NCI-H69 (cell line): ENCODE measurements at regions not wholly inside any gene's neighbourhood (a gene's known extent, or its start where the extent isn't known, plus 50 kb on each side); places are given as distances from the start of the nearest gene placed in this dataset.

Experiments
- DNase-seq: peaks from one replicate; lab custom pipeline; 2025; lab: John Stamatoyannopoulos, UW

- no peak for DNase-seq
These were observed 1004.6 kb upstream of the NR2F2 start for GRCh38 chr15:95325763-95326404.

GRCh38 chr15:95326431-95327182 lies 1003.9 kb upstream of the NR2F2 start:
- peak; percentile 3 for DNase-seq

DNA sequence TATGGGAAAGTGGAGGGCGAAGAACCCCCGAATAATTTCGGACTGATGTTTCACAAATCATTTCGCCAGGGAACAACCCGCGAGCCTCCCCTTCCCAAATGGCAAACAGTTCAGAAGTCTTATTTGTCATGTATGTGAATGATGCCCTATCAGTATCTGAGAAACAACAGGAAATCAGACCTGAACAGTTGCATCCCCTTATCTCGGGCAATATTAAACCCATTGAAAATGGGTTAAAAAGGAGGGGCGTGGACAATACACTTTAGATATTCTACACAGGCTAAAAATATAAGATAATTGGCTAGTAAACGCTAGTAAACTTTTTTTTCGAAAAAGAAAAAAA lies 1003.3 kb upstream of the NR2F2 start:
- no peak for DNase-seq

DNA sequence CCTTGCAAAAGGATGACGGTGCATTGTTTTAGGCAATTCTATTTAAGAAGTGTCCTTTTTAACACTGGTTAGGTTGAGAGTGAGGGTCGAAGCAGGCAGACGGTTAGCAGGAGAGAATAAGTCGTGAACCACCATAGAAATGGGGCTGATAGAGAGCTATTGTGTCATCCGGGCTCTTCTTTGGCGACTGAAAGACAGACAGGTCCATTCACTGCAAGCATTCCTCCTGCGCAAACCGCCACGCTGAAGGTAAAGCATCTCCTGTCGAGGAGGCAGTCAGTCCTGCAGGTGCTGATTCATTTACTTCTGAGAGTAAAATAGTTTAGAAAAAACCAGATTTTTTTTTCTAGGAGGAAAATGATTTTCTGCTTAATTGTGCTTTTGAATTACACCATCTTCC lies 1002.8 kb upstream of the NR2F2 start:
- DNase-seq = no peak

- no peak for DNase-seq
These were observed 1001.9 kb upstream of the NR2F2 start for GRCh38 chr15:95328559-95328958.

DNA sequence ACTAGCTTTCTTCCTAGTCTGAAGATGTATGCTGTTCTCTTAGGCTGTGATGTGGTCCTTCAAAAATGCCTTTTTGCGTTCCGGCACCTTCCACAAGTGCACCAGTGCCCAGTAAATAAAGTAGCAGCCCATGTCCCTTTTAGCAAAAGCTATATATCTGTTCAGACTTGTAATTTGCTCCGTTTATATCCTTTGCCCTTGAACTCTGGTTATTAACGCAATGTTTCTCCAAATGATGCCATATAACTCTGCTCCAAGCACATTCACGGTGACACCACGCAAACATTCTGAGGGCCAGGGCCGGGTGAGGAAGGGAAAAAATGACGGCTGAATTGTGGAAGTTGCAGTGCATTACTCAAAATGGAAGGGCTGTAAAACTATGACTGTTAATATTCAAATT lies 1001.1 kb upstream of the NR2F2 start:
- no peak for DNase-seq

DNA sequence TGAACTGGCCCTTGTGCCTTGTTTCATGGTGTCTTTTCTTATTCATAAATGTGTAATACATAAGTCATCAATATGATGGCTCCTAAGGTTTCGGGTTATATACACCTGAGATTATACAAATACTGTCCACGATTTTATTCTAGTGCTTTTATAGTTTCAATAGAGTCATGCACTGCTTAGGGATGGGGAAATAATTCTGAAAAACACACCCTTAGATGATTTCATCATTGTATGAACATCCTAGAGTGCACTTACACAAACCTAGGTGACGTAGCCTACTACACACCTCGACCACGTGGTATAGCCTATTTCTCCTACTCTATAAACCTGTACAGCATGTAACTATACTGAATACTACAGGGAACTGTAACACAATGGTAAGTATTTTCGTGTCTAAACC lies 988.8 kb upstream of the NR2F2 start:
- no peak for DNase-seq

DNA sequence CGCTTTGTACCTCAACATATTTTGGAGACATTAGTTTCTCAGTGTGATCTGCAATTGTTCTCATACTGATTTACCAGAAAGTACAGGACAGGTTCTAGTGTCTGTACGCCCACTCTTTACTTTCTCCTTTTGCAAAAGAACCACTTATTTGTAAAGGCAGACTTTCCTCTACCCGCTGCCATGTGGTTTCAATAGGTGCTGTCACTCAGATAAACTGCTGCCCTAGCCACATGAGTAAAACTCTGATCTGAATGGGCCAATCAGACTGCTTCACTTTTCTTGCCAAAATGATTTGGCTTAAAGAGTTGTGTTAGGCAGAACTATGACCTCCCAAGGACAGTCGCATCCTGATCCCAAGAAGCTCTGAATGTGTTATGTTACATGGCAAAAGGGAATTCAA lies 984.6 kb upstream of the NR2F2 start:
- DNase-seq = no peak

DNA sequence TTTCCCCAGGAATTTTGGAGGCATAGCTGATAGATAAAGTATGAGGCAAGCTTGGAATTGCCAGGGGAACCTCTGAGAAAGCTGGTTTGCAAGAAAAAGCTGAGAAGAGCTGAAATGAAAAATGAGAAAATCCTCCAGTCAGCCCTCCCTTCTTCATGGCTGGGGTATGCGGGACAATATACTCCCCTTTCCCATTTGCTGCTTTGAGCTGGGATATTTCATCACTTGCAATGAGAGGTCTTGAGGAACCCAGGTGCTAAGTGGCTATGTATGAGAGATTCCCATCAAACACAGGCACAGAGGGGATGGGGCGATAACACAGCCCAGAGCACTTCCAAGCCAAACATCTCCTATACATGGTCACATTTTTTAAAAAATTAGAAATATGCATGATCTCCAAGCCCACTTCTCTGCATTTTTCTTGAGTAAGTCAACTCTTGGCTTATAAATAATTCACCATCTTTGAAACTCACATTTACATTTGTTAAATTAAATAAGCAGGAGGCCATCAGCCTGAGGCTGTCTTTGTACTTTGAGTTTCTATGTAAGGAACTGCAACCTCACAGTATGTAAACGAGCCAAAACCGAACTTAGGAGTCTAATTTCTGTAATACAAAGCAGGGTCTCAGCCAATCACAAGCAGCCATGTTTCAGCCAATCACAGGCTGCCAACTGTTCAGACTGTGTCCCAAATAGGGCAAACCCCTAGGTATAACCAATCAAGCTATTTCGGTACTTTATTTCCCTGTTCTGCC lies 983.6 kb upstream of the NR2F2 start:
- no peak for DNase-seq

GRCh38 chr15:95347837-95348236 lies 982.7 kb upstream of the NR2F2 start:
- DNase-seq = no peak

DNA sequence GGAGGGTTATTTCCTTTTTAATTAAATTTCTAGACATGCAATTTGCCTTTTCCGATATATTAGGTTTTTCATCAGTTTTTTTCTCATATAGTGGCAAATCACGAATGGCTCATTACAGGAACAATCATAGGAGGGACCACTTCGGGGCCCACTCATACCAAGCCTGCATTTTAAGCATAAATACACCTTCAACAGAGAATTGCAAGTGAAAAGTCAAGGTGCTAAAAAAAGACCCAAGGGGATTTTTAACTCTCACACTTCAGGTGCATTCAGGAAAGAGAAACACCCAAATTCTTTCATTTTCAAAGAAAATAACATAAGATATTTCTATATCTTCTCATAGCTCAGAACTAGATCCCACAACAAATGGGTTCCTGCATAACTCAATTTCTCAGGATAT lies 979.6 kb upstream of the NR2F2 start:
- no peak for DNase-seq

DNA sequence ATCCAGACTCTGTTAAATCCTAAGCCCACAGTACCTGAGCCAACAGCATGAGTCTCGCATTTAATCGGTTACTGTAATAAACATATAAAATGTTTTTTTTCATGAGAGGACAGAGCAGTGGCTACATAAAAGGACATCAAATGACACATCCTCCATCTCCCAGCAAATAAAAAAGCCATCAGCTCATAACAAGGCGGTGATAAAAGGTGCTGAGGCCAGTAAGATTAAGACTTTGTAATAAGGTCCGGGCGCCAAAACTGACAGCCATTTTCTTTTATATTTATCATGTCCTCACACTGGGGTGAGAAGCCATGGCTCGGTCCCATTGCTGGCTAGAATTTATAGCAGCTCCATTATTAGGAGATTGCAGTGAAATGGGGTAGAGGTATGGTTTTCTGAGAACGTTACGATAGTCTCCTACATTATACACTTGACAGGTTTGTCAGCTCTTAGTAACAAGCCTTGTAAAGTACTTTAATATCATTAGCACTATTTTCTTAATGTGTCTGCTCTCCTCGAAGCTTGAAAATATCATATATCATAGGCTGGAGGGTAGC lies 977.8 kb upstream of the NR2F2 start:
- DNase-seq = no peak

GRCh38 chr15:95353512-95353911 lies 977.0 kb upstream of the NR2F2 start:
- DNase-seq = no peak

GRCh38 chr15:95359966-95360365 lies 970.5 kb upstream of the NR2F2 start:
- no peak for DNase-seq

DNA sequence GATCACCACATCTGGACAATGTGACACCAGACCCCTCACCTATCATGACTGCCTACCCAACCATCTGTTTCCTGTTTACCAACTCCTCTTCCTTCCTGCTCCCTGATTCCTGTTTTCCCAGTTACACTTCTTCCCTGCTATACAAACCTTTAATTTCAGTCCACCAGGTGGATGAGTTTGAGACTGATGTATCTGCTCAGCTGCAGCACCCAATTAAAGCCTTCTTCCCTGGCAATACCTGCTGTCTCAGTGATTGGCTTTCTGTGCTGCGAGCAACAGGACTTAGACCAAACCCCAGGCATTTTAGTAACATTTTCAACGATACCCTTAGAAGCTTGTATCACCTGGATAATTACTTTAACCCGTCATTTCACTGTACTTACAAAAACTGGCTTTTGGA lies 968.2 kb upstream of the NR2F2 start:
- DNase-seq = no peak

DNA sequence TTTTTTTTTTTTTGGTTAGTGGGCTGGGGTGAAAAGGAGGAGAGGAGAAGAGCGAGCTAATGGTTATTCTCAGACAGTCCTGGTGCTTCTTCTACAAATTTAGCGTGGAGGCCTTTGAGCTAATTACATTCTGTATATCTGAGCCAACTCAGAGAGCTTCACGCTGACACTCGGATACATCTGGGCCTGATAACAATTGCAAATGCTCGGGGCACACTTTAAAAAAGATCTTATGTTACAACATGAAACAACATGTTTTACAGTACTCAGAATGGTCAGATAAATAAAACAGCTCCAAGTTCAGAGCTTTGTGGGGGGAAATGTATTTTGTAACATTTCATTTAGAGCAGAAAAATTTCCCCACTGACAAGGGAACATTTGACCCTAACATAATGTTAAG lies 966.9 kb upstream of the NR2F2 start:
- no peak for DNase-seq

GRCh38 chr15:95365511-95366107 lies 964.9 kb upstream of the NR2F2 start:
- DNase-seq = no peak

DNA sequence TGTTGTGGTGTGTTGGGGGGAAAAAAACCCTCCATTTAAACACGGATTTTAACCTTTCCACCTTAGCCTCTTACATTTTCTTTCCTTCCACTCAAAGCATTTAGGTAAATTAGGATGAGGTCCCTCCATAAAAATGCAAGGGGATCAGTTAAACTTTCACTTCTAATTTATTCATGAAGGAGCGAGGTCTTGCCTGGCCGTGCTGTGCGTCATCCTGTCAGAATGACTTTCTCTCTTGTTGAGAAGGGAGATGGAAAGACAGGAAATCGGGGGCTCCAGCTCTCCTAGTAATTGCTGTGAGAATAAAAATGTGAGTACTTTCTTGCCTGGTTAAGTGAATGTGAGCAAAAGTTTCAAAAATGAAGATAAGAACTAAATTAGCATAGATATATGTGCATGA lies 962.3 kb upstream of the NR2F2 start:
- DNase-seq = no peak

- DNase-seq = no peak
These were observed 961.5 kb upstream of the NR2F2 start for GRCh38 chr15:95368755-95369601.

GRCh38 chr15:95370291-95370690 lies 960.2 kb upstream of the NR2F2 start:
- no peak for DNase-seq

DNA sequence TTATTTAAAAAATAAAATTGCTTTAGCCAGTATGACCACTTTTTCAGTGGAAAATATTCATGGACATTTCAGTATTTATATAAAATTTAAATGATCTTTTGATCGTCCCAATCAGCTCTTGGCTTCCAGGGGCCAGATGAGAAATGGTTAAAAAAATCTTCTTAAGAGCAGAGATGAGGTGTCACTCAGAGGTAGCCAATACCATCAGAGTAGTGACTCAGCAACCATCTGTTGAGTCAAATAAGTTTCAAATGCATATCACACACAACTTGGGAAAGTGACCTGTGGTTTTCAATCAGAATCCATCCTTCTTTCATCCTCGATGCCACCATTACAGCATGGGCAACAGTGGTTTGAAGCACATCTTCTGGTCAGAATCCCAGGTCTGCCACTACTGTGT lies 958.8 kb upstream of the NR2F2 start:
- no peak for DNase-seq

DNA sequence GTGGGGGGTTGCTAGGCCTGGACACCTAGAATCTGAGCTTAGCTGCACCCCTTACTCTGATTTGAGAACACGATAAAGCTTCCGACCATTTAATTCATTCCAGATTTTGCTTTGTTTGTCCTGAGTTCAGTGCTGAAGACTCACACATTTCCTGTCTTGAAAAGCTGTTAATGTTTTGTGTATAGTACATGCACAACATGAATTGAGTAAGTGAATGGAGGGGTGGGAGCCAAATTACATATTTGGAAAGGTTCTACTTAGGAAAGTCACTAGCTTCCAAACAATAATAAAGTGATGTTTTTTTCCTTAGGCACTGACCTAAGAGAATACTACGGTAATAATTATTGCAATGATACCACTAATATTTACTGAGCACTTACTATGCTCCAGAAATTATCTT lies 955.2 kb upstream of the NR2F2 start:
- DNase-seq = no peak
